Neural crest cell (in vitro differentiated cells): ENCODE measurements at regions not wholly inside any gene's neighbourhood (a gene's known extent, or its start where the extent isn't known, plus 50 kb on each side); places are given as distances from the start of the nearest gene placed in this dataset.
A peak's percentile ranks its signal among the peaks of the same experiment; 100 is the strongest.
"Not testable (repeated sequence)": the region's sequence is repeated elsewhere in the genome, so short reads cannot be mapped to it uniquely, and the experiment has no call there.

Source experiments
- DNase-seq: peaks from one replicate; pipeline ENCODE4 v3.0.0; 2021; ENCODE audit warnings: low read depth, mixed read lengths, low spot score
- H3K27ac Mint-ChIP-seq: one replicate; pipeline ENCODE4 v1.8.0; 2021; ENCODE audit warnings: mild to moderate bottlenecking, mixed read lengths; ENCODE audit not compliant: unreplicated experiment
- H3K27me3 Mint-ChIP-seq: 2 replicates; pipeline ENCODE4 v1.8.0; 2021; ENCODE audit warnings: low read depth, mild to moderate bottlenecking, mixed read lengths
- H3K36me3 Mint-ChIP-seq: 2 replicates; pipeline ENCODE4 v1.8.0; 2021; ENCODE audit warnings: low read depth, mild to moderate bottlenecking, mixed read lengths
- H3K4me1 Mint-ChIP-seq: 2 replicates; pipeline ENCODE4 v1.8.0; 2021; ENCODE audit warnings: mixed read lengths
- H3K4me3 Mint-ChIP-seq: one replicate; pipeline ENCODE4 v1.8.0; 2021; ENCODE audit warnings: mild to moderate bottlenecking, mixed read lengths
- H3K9me3 Mint-ChIP-seq: 2 replicates; pipeline ENCODE4 v1.8.0; 2021; ENCODE audit warnings: mixed read lengths
- TF ChIP-seq, protein P1 (sequence below): fragments of 200-600 bp; sonication (generic); conservative IDR thresholded peaks from 2 replicates; pipeline ENCODE4 v1.5.0; 2021; ENCODE audit warnings: antibody characterized with exemption, mild to moderate bottlenecking

GRCh38 chr7:120190566-120190965 is 82.4 kb upstream of the KCND2 start:
- TF ChIP-seq, protein P1, sequence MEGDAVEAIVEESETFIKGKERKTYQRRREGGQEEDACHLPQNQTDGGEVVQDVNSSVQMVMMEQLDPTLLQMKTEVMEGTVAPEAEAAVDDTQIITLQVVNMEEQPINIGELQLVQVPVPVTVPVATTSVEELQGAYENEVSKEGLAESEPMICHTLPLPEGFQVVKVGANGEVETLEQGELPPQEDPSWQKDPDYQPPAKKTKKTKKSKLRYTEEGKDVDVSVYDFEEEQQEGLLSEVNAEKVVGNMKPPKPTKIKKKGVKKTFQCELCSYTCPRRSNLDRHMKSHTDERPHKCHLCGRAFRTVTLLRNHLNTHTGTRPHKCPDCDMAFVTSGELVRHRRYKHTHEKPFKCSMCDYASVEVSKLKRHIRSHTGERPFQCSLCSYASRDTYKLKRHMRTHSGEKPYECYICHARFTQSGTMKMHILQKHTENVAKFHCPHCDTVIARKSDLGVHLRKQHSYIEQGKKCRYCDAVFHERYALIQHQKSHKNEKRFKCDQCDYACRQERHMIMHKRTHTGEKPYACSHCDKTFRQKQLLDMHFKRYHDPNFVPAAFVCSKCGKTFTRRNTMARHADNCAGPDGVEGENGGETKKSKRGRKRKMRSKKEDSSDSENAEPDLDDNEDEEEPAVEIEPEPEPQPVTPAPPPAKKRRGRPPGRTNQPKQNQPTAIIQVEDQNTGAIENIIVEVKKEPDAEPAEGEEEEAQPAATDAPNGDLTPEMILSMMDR, result no peak
- Mint-ChIP-seq H3K36me3 (no peaks in the 10 kb centered on the region), H3K4me3 (no peak overlapping the region)

GRCh38 chr7:120191423-120191822 is 81.6 kb upstream of the KCND2 start:
- not testable (repeated sequence) for H3K9me3 Mint-ChIP-seq, H3K27ac Mint-ChIP-seq, H3K36me3 Mint-ChIP-seq

More at GRCh38 chr7:120190566-120190965, 82.4 kb upstream of the KCND2 start:
- H3K27me3 Mint-ChIP-seq, result no peaks in the 10 kb centered on the region
- H3K27ac Mint-ChIP-seq, result no peak overlapping the region
- no peaks in the 10 kb centered on the region for H3K4me1 Mint-ChIP-seq
- H3K9me3 Mint-ChIP-seq, result peaks cover 3% of the 10 kb centered on the region
- DNase-seq, result no peak

GRCh38 chr7:120201290-120201689 is 71.7 kb upstream of the KCND2 start:
- no peak overlapping the region for H3K27ac Mint-ChIP-seq
- no peaks in the 10 kb centered on the region for H3K36me3 Mint-ChIP-seq
- TF ChIP-seq, protein P1, result no peak
- H3K9me3 Mint-ChIP-seq, result no peaks in the 10 kb centered on the region
- no peaks in the 10 kb centered on the region for H3K27me3 Mint-ChIP-seq
- H3K4me1 Mint-ChIP-seq, result no peaks in the 10 kb centered on the region
- no peak for DNase-seq
- no peak overlapping the region for H3K4me3 Mint-ChIP-seq

More at GRCh38 chr7:120191423-120191822, 81.6 kb upstream of the KCND2 start:
- not testable (repeated sequence) for H3K4me1 Mint-ChIP-seq, DNase-seq, H3K4me3 Mint-ChIP-seq, H3K27me3 Mint-ChIP-seq

- no peak for DNase-seq
- H3K27me3 Mint-ChIP-seq, result no peaks in the 10 kb centered on the region
- TF ChIP-seq, protein P1, result no peak
- peaks cover 5% of the 10 kb centered on the region for H3K9me3 Mint-ChIP-seq
- no peak overlapping the region for H3K27ac Mint-ChIP-seq
- H3K4me1 Mint-ChIP-seq, result peaks cover 8% of the 10 kb centered on the region
- H3K4me3 Mint-ChIP-seq, result no peak overlapping the region
- H3K36me3 Mint-ChIP-seq, result no peaks in the 10 kb centered on the region
Measured at GRCh38 chr7:120205101-120205500, 67.9 kb upstream of the KCND2 start.

GRCh38 chr7:120207037-120207436 is 65.9 kb upstream of the KCND2 start:
- H3K27ac Mint-ChIP-seq, result peak overlapping the region; percentile 76
- no peaks in the 10 kb centered on the region for H3K36me3 Mint-ChIP-seq
- peaks cover 8% of the 10 kb centered on the region for H3K4me1 Mint-ChIP-seq
- H3K4me3 Mint-ChIP-seq, result no peak overlapping the region
- H3K9me3 Mint-ChIP-seq, result peaks cover 5% of the 10 kb centered on the region
- DNase-seq, result no peak
- no peaks in the 10 kb centered on the region for H3K27me3 Mint-ChIP-seq
- TF ChIP-seq, protein P1, result no peak

- no peaks in the 10 kb centered on the region for H3K4me1 Mint-ChIP-seq
- H3K27me3 Mint-ChIP-seq, result no peaks in the 10 kb centered on the region
Measured at GRCh38 chr7:120215654-120216053, 57.3 kb upstream of the KCND2 start.

More at GRCh38 chr7:120215654-120216053, 57.3 kb upstream of the KCND2 start:
- Mint-ChIP-seq H3K9me3 (no peaks in the 10 kb centered on the region), H3K27ac (no peak overlapping the region), H3K4me3 (no peak overlapping the region), H3K36me3 (no peaks in the 10 kb centered on the region)
- DNase-seq, result no peak
- TF ChIP-seq, protein P1, result no peak
